22Rv1 (cell line): ENCODE measurements at regions not wholly inside any gene's neighbourhood (a gene's known extent, or its start where the extent isn't known, plus 50 kb on each side); places are given as distances from the start of the nearest gene placed in this dataset.

Source experiments
- H3K27ac ChIP-seq: fragments of 450-650 bp; 2 replicates; pipeline ENCODE4 v1.5.1; 2017
- CTCF ChIP-seq: fragments of 450-650 bp; IDR thresholded peaks from 2 replicates; pipeline ENCODE4 v1.5.1; 2017; ENCODE audit warnings: mild to moderate bottlenecking
- ZFX ChIP-seq: fragments of 450-650 bp; IDR thresholded peaks from 2 replicates; pipeline ENCODE4 v1.6.1; 2017; ENCODE audit warnings: antibody characterized with exemption, borderline replicate concordance

DNA sequence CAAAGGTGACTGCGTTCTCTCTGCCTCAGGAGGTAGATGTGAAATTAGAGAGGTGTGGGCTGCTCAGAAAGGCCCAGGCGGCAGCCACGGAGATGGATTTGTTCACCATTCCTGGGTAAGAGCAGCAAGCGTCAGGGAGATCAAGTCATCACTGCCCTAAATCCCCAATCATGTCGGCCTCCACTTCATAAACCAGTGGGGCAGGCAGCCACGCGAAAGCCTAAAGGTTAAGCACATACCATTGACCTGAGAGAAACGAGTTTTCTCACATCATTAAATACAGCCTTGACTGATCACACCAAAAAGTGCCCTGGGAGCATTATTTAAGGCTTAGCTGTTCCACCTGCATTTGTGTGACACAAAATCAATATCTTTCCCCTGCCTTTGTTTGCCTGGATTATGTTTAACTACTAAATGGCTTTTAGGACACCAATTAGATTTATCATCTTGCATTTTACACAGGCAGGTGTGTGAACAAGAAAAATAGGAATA, 50.7 kb upstream of the FOXB1 start:
- TF ChIP-seq CTCF (no peak), ZFX (no peak)
- no peak overlapping the region for H3K27ac ChIP-seq

DNA sequence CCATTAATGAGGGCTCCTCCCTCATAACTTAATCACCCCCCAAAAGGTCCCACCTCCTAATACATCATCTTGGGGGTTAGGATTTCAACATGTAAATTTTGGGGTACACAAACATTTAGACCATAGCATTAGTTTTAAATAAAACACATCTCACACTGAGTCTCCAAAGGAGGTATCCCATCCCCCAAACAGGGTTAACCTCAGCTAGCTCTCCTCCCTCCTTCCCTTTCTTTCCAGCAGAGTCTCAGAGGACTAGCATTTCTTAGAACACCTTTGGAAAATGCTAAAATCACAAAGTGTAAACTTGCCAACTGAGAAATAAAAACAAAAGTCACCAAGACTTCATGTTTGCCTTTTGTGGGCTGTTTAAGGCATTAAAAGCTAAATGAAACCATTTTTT, 51.2 kb upstream of the FOXB1 start:
- no peak for TF ChIP-seq CTCF
- no peak for TF ChIP-seq ZFX
- no peak overlapping the region for H3K27ac ChIP-seq

DNA sequence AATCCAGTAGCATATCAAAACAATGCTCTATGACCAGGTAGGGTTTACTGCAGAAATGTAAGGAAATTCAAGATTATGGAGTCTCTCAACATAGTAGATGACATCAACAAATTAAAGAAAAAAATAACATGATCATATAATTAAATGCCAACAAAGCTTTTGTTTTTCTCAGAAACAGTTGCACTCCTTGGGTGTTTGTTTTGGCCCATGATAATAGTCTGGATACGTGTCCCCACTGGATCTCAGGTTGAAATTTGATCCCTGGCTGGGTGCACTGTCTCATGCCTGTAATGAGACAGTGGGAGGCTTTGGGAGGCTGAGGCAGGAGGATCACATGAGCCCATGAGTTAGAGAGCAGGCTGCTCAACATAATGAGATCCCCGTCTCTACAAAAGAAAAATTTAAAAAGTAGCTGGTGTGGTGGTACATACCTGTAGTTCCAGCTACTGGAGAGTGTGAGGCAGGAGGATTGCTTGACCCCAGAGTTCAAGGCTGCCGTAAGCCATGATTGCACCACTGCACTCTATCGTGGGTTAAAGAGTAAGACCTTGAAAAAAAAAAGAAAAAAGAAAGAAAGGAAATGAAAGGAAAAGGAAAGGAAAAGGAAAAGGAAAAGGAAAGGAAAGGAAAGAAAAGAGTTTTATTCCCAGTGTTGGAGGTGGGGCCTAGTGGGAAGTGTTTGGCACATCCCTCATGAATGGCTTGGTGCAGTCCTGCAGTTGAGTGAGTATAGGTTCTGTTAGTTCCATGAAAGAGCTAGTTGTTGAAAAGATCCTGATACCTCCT, 53.3 kb upstream of the FOXB1 start:
- TF ChIP-seq ZFX (no peak), CTCF (no peak)
- H3K27ac ChIP-seq, result no peak overlapping the region

GRCh38 chr15:59948924-59949613, 55.0 kb upstream of the FOXB1 start:
- TF ChIP-seq CTCF (no peak), ZFX (no peak)

GRCh38 chr15:59946084-59946483, 58.0 kb upstream of the FOXB1 start:
- TF ChIP-seq CTCF, result no peak
- TF ChIP-seq ZFX, result no peak
- H3K27ac ChIP-seq, result no peak overlapping the region

More at GRCh38 chr15:59948924-59949613, 55.0 kb upstream of the FOXB1 start:
- no peak overlapping the region for H3K27ac ChIP-seq

GRCh38 chr15:59945036-59945435, 59.1 kb upstream of the FOXB1 start:
- no peak overlapping the region for H3K27ac ChIP-seq
- TF ChIP-seq ZFX (no peak), CTCF (no peak)

DNA sequence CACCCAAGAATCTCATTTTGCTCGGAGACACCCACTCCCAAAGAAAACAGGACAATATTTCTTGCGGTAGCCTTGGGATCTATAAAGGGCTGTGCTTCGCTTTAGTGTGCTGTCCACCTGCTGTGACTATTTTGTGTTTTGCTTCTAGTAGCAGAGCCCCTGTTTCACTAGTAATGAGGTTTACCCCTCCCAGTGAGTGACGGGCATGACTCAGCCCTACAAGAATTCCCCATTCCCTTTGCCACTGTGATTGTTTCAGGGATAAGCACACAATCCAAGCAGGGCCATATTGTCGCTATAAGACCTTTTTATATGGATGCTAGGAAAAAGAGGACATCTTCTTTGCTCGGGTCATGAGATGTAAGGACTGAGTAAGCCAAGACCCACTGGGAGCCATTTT, 62.5 kb upstream of the FOXB1 start:
- TF ChIP-seq ZFX (no peak), CTCF (no peak)
- no peak overlapping the region for H3K27ac ChIP-seq
